Esophagus muscularis mucosa (tissue), 4 donors: ENCODE measurements at regions not wholly inside any gene's neighbourhood (a gene's known extent, or its start where the extent isn't known, plus 50 kb on each side); places are given as distances from the start of the nearest gene placed in this dataset.

Experiments used
- CTCF ChIP-seq, 3 experiments: fragments of 200-600 bp in 2 of 3; fragments of 450-650 bp in 1 of 3; sonication (generic) in 2 of 3; IDR thresholded peaks; one replicate each; pipeline ENCODE4 v1.5.1; 2017 to 2019; ENCODE audit warnings: antibody characterized with exemption in 3 of 3, mild to moderate bottlenecking in 2 of 3, moderate library complexity in 1 of 3
- EP300 ChIP-seq: sonication (generic); formaldehyde crosslinking; IDR thresholded peaks from one replicate; pipeline ENCODE4 v1.6.1; 2017; ENCODE audit warnings: antibody characterized with exemption
- POLR2A ChIP-seq: fragments of 450-650 bp; IDR thresholded peaks from one replicate; pipeline ENCODE4 v1.6.1; 2017; ENCODE audit warnings: antibody characterized with exemption, moderate library complexity, mild to moderate bottlenecking, low read depth

- TF ChIP-seq CTCF (IDR thresholded peaks at IDR 0.05) (no peak), EP300 (no peak), POLR2A (no peak)
Measured at GRCh38 chr17:27390540-27390939, 65.7 kb upstream of the KSR1 start.
